Mucosa of gallbladder (tissue), 1 donor: ENCODE measurements at regions not wholly inside any gene's neighbourhood (a gene's known extent, or its start where the extent isn't known, plus 50 kb on each side); places are given as distances from the start of the nearest gene placed in this dataset.

Source experiments
- DNase-seq: peaks from one replicate; pipeline ENCODE4 v3.0.0-alpha.2; 2020; ENCODE audit warnings: low spot score
- donor health status: DM: no; HTN: no; CAD: no.

DNA sequence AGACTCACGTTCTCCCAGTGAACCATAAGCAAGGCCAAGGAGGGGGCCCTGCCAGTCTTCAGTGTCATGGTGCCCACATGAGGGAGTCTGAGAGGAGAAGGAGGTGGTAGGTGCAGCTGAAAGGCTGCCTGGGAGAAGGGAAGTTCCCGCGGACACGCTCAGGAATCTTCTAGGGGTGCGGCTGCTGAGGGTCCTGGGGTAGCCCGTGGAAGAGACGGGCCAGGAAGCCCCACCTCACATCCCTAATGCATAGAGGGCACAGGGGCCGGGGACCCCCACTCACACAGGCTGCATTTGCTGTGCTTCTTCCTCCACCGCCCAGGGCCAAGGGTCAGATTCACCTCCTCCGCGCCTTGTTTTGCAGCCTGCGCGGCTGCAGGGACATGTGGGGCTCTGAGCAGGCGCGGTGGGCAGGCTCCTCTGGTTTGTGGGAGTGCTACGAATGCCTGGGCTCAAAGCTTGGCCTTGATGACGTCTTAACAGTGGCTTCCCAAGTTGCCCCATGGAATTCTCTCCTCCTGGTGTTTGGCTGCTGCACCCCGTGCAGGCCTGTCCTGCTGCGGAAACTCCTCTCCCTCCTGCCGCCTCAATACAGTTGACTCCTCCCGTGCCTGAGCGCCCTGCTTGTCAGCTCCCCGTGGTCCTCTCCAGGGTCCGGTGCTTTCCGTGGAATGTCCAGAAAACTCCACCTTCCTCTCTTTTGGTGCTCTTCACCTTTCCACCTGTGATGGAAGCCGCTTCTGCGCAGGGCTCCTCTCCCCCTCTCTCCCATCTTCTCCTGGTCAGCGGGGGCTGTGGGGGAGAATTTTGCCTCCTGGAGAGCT is 95.7 kb downstream of the VAPA start:
- no peak for DNase-seq

DNA sequence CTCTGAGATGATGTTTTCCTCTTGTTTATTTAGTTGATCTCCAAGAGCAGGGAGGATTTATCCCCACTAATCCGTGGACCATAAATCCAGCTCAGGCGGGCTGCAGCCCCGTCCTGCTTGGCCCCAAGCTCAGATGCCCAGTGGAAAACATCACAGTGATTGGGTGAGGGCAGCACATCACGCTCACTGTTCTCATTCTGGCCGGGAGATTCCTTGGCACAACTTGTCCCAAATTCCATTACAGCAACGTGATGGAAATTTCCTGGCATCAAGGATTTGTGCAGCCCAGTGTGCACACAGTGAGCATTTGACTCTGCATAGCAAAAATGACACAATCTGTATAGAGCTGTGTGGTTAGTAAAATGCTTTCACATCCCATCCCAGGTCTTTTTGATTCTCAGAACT is 96.8 kb downstream of the VAPA start:
- peak; percentile 63 for DNase-seq

DNA sequence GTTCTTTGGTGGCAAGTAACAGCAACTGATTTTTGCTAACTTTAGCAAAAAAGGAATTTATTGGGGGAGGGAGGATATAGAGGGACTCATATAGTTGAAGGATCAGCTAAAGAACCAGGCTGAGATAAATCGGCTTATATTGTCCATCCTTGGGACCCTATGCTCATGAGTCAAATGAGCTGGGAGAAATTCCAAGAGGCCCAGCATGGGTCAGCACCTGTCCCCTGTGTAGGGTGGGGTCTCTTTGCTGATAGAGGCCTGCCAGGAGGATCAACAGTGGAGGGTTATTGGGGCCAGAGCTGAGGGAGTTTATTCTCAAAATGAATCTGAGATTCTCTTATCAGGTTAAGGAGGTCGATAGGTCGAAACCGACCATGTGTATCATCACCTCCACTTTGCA is 97.2 kb downstream of the VAPA start:
- no peak for DNase-seq

DNA sequence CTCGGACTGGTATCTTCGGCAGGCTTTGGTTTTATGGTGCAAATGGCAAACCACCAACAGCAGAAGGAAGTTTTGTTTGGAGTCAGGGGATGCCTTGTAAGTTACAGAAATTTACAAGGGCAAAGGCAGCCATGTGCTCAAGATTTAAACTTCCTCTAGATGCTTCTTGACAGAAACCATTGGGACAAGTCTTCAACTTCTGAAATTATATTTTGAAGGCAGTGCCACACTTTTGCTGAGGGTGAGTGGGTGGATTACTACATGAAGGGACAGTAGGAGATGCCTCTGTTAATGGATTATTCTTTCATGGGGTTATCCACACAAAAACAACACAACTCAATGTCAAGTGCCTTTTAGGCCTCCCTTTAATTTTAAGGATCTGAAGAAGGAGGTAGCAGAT is 97.9 kb downstream of the VAPA start:
- no peak for DNase-seq

DNA sequence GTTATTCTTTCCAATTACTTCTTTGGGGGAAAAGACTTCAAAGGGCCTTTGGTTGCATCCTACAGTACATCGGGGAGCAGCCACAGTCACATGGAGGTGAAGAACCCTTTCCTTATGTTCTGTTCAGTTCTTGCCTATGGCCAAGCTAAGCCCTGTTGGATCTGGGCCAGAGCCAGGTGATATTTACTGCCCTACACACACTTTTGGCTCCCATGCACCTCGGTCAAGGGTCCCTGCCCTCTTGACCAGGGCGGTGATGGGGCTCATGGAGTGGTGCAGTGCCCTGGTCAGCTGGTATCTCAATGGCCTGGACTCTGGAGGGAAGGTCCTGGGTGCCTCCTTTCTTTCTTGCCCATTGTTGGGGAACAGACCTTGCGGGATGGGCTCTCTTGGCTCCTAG is 98.7 kb downstream of the VAPA start:
- no peak for DNase-seq

DNA sequence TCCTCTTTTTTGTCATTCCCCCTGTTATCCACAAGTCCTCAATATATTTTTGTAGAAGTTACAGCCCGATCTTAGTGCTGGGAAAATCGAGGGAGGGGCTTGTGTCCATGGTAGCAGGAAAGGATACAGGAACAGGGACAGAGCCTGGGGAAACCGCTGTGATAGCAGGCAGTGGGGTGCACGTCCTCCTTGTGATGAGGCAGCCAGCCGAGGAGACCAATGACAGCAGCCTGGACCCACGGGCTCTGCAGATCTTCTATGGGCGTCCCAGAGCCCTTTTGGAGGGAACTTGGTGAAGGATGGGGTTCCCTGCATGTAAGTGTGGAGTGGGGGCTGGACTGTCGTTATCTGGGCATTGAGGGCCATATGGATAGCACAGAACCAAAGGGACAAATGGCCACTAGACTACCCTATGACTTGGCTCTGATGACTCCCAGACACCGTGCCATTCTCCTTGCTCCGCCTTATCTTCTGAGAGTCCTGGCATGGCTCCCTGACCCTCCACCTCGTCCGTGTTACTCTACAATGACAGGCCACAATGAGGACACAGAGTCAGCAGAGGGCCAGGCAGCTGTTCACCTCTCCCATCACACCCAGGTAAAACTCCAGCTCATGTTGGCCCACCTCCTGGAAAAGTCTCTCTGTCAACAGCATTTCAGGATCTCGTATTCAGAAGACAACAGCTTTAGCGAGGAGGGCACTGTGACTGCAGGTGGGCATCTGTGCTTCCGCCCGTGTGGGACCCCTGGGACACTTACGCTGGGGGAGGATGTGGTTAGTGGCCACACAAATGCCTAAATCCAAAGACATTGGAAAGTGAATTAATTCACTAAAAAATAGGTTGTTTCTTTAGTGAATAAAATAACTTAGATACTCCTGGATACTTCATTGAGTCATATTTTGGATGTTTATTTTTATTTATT is 100.1 kb downstream of the VAPA start:
- DNase-seq: no peak

DNA sequence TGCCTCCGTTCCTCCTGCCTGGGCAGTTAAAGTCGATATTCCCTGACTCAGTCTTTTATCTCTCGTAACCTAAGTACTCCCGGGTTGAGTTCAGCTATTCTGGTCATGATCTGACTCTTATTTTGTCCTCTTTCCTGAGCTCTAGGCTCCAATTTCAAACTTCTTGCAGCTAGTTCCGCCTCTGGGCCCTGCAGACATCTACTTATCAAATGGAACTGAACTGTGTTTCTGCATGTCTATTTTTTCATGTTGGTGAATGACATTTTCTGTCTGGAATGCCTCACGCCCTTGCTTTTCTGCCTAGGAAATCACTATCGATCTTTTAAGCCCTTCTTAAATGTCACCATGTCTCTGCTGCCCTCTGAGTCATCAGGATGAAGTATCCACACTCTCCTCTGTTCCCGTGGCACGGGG is 101.5 kb downstream of the VAPA start:
- peak; percentile 48 for DNase-seq

DNA sequence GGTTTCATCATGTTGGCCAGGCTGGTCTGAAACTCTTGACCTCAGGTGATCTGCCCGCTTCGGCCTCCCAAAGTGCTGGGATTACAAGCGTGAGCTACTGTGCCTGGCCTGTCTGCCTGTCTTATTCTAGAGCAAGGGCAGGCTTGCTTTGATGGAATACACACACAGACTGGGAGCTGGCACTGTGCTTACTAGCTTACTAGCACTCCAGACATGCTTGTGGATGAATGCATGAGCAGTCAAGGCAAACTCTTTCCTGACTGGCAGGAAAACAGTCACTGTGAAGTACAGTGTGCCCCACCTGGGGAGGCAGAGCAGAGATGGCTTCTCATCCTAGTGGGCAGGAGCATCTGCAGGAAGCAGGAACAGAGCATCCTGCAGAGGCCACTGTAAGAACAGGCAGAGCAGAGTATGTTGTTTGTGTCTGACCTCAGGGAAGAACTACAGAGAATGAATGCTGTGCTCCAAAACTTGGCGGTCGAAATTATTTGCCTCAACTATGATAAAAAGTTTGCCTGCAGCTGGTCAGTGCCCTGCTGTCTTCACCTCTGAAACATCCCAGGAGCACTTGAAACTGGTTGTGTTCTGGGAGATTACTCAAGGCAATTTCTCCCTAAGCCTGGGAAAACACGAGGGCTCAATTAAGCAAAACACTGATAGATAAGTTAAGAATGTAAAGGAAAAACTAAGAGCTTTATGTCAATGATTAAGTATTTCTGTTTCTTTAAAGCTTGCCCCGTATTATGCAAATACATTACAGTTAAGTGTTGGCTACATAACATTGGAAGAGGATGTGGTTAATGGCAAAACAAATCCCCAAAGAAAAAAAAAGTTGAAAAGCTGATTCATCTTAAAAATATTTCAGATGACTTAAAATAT is 102.4 kb downstream of the VAPA start:
- peak; percentile 63 for DNase-seq

DNA sequence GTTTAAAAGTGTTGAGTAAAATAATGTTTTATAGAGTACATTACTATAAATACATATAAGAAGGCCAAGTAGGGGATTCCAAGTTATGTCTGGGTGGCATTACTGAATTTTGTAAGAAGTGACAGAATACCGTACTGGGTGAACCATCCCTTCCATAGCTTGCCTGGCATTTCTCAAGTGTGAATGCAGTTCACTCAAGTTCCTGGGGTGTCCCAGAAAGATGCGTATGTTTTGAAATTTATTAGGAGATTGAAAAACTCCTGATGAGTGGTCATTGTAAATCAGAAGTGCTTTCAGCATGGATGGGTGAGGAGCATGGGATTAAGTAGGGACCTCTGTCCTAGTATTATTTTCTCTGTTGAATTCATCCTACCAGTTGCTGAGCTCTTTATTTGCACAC is 103.2 kb downstream of the VAPA start:
- DNase-seq: no peak

DNA sequence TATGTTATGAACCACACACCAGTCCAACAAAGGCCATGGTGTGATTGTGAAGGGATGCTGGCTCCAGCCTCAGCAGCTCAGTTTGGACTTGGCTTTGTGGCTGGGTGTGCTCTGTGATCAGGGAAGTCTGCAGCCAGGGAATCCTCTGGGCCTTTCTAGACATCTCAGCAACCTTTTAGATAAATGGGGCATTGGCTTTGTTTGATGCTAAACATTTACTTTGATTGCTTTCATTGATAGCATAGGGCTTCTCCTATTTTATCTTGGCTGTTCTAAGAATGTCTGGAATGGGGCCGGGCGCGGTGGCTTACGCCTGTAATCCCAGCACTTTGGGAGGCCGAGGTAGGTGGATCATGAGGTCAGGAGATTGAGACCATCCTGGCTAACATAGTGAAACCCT is 104.5 kb downstream of the VAPA start:
- no peak for DNase-seq

DNA sequence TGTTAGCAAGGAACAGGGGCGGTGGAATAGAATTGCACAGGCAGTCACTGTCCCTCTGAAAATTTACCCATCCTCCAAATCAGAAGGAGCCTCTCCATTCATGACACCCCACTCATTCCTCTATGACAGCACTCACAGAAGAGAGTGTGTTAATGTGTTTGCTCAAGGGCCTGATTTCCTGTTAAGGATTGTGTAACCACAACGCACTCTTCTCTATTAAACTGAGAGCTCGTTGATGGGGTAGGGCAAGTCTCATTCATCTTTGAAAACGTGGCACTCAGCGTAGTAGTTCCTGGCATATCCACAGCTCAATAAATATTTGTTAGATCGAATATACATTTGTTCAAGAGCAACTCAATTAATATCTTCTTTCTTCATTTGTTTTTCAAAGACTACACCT is 106.4 kb downstream of the VAPA start:
- DNase-seq: no peak

DNA sequence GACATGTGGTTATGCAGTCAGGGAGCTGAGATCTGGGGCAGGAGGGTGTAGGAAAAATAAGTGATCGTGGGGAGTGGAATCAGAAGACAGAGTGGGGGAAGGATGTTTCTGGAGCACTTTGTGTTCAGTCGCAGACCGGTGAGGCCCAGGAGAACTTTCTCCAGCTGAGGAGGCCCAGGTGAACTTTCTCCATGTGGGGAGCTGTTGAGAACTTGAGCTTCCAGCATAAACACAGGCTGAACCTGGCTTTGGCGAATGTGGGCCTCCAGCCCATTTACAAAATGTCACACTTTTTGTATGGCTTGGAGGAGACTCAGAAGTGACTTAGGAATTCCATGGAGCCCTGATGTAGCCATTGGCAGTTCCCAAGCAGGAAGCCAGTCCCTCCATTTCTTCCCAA is 108.5 kb downstream of the VAPA start:
- DNase-seq: no peak

DNA sequence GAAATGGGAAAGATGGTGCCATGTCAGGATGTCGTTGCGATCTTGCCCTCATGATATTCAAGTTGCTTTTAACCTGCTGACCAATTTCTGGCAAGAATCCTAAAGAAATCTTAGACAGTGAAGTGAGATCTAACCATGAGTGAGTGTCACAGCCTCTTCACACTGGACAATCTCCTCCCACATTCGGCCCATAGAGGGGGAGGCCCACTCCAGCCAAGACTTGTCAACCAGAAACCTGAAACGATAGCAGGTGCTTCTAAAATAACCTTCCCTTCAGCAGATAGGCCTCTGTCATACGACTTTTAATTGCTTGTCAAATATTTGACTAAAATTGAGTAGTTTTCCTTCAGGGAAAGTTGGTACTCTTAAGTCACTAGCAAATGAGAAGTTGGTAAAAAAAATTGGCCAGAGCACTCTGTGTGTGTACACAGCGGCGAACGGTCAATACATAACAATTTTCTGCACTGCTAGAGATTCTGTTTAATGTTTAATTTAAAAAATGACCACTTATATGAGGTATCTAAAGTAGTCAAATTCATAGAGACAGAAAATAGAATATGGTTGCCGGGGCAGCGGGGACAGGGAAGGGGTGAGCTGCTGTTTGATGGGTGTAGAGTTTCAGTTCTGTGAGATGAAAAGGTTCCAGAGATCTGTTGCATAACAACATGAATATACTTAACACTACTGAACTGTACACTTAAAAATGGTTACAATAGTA is 110.2 kb downstream of the VAPA start:
- no peak for DNase-seq

DNA sequence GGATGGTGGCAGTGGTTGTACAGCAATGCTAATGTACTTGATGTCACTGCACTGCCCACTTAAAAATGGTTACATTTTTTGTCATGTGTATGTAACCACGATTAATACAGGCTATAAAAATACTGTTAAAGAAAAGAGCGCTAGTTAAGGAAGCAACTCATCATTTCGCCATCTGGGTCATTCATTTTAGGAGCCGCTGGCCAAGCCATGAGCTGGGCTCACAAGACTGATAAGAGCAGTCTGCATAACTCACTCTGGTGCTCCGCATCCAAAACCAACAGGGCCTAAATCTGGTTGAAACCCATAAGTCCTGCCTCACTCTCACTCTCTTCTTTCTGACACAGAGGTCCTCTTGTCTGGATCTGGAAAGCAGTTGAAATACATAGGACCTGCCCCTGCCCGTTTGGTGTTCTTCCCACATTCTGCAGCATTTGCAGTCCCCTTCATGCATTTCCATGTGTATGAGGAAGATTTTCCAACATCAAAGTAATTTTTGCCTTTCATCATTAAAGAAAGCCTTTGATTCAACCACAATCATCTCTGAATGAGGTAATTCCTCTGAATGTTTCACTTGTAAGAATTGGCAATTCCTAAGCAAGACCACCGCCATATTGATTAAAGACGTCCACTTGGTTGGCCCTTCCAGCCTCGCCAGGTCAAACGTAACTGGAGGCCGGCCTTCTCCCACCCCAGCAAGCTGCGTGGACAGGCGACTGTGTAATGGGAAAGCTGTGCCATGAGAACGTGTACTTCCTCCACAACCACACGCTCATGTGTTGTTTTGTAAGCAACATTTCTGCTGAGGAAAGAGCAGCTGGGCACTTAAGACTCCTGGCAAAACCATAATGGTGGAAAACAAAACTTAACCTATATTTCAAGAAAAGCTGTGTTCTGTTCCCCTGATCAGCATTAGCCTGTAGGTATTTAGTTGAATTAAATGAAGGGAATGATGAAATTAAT is 112.2 kb downstream of the VAPA start:
- DNase-seq: no peak

DNA sequence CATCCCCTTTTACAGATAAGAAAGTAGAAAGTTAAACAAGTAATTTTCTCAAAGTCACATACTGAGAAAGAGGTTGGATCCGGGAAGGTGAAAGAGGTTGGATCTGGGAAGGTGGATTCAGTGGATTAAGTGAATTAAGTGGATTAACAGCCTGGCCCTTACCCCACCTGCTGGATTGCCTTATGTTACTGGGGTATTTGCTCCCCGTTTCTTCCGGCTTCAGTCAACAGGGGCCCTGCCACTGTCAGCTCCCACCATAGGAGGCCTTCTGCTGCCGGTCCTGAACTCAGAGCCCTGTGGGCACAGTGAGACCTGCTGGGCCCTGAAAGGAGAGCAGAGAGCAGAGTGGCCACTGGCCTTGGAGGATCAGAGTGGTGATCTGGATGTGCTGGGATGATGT is 113.2 kb downstream of the VAPA start:
- no peak for DNase-seq

DNA sequence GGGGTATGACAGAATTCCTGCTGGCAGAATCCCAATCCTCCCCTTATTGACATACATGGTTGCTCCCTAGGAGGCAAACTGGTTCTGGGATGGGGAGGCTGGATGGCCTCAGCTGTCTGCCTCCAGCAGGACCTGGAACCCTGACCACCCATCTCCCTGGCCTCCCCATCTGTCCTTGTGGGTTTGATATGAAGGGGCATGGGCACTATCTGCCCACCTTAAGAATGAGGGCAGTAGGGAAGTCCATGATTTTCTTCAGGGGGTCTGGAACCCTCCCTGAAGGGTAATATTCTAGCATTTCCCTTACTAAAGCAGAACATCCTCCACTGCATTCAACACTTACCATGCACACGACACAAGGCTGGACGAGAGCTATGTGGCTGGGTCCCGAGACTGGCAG is 113.6 kb downstream of the VAPA start:
- no peak for DNase-seq

DNA sequence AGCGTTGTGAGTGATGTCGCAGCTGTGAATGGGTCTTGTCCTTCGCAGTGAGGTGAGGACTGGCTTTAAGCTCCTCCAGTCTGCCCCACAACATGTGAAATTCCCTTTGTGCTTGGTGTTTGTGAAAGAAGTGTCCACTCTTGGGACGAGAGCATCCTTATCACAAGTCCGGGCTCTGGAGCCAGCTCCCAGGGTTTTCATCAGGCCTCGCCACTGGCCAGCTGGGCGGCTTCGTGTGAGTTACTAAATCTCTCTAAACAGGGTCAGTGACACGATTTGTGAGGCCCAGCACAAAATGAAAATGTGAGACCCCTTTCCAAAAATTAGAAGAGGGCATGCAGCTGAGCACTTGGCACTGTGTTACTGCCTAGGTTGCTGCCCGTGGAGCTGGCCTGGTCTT is 115.9 kb downstream of the VAPA start:
- DNase-seq: no peak

DNA sequence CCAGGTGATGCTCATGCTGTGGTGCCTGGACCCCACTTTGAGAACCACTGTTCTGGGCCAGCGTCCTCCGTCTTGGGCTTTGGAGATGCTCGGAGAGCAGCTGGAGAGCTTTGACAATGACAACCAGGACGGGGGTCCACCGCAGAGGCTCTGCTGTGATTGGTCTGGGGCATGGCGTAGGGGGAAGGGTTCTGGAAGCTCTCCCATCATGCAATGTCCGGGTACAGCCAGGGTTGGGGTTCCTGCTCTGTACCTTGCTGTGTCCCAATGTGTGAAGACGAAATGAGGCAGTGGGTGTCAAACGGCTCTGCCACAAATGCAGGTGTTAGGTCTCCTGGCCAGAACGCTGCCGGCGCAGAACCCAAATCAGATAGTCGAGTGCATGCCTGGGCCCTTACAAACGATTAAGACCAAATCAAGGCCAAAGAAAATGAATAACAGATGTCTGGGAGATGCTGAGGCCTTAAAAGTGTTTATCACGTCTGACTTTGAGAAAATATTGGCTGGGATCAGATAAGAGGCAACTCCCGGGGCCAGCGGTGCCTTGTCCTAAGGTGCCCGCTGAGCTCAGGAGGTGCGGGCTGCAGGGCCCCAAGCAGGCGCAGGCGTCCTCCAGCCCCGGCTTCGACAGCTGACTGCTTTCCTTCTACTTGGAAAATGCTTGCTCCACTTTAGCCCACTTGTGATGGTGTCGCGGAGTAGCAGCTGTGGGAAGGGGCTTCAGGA is 117.2 kb downstream of the VAPA start:
- no peak for DNase-seq

DNA sequence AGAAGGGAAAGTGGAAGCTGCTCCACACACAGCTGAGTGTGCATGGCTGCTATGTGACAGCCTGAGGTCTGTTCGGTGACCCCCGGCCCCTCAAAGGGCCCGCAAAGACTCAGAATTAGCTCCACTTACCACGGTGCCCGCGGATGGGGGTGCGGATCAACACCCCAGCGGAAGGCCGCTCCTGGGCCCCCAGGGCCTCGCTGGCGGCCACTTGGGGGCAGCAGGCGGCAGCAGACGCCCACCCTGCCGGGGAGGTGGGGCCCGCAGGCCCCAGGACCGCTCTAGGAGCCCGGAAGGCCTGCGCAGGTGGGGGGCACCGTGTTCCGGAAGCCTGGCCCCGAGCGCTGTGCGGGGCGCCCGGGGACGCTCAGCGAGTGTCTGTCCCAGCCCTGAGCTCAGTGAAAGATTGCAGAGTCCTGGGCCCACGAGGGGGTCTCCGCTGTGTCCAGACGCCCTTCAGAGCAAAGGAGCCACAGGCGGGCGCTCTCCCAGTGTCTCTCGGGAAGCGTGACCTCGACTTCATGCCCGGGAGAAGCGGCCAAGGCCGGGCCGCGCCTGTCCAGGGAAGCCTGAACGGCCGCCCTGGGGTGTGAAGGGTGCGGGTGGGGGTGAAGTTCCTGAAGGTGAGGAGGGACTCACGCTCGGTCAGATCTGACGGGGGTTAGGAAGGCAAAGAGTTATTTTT is 118.7 kb downstream of the VAPA start:
- DNase-seq: no peak
